Heart left ventricle (tissue), 13 donors: ENCODE measurements at regions not wholly inside any gene's neighbourhood (a gene's known extent, or its start where the extent isn't known, plus 50 kb on each side); places are given as distances from the start of the nearest gene placed in this dataset.

Experiments used
- CTCF ChIP-seq, 12 donors: fragments of 200-600 bp; sonication (generic) in 4 of 12; IDR thresholded peaks; one replicate each; pipeline versions ENCODE4 v1.5.0 to v1.8.0; 2018 to 2022; ENCODE audit warnings: antibody characterized with exemption in 12 of 12, mild to moderate bottlenecking in 5 of 12
- POLR2A ChIP-seq, 2 donors: fragments of 450-650 bp; IDR thresholded peaks; one replicate each; pipeline ENCODE4 v1.6.1; 2017; ENCODE audit warnings: antibody characterized with exemption in 2 of 2, mild to moderate bottlenecking in 2 of 2, moderate library complexity in 2 of 2
- donor health status: ischemic (EF 13 %, LVEDD 7.1; RV severe dilation, severe dysfunction).
- donor health status: DM: no; HTN: yes; CAD: no.
- donor health status: DM: no; HTN: no; CAD: no.
- donor health status: ischemic (EF 25% LVEDD 6.9; RV normal size, moderate dysfunction).
- donor health status: ischemic (EF 25% LVEDD 5.7; RV mildly dilated, moderate dysfunction).
- donor health status: ischemic (EF 35%, LVEDD 5.7; RV mildly dilated, moderate dysfunction).
- donor health status: nonischemic (EF 11% LVEDD 7.7; RV severe dilation, severe dysfunction).
- donor health status: DM: yes; HTN: yes; CAD: no.
- donor health status: PGD.
- donor health status: ischemic (EF 29% LVEDD 5.4; RV normal size, mild dysfunction).
- donor health status: nonischemic (EF 23%, LVEDD 6.1; RV moderate dilation, normal function).

GRCh38 chr15:69810431-69811354 is 287.0 kb downstream of the TLE3 start:
- no peak for TF ChIP-seq CTCF (IDR thresholded peaks at IDR 0.05)
- TF ChIP-seq POLR2A (IDR thresholded peaks at IDR 0.05): no peak
